ENCODE measurements at regions not wholly inside any gene's neighbourhood (a gene's known extent, or its start where the extent isn't known, plus 50 kb on each side); places are given as distances from the start of the nearest gene placed in this dataset.
A peak's percentile ranks its signal among the peaks of the same experiment; 100 is the strongest.

DNA sequence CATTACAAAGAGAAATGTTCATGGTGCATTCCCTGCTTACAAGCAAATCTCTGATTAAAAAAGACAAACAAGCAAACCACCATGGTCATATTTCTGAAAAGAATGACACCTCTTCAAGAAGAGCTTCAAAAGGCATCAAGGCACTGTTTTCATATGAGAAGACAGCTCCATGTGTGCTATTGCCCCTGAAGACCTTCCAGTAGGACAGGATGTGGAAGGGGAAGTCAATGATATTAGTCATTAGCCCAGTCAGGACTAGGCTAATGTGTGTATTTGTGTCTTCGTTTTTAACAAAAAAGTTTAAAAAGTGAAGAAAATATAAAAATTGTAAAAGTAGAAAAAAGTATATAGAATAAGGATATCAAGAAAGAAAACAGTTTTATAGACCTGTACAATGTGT is 534.7 kb upstream of the ARGLU1 start:
- DNase-seq (ENCODE audit: low read depth, low spot score) = no peak
- no peaks in the 10 kb centered on the region for H4K20me1 ChIP-seq (replicated peaks; ENCODE audit: control insufficient read depth, extremely low read depth, insufficient read depth, low read length)
- POLR2A ChIA-PET = no interaction called here
- BruUV-seq (replicated peaks) = no TSS peak
- TF ChIP-seq FOS (IDR thresholded peaks at IDR 0.05; ENCODE audit: borderline replicate concordance, insufficient read depth, low read length) (peak; percentile 28), GATA2 (IDR thresholded peaks at IDR 0.05; ENCODE audit: insufficient read depth, insufficient read length, low read depth, low read length) (no peak), POLR2A (IDR thresholded peaks at IDR 0.05; ENCODE audit: low read depth, low read length) (no peak), JUN (IDR thresholded peaks at IDR 0.05; ENCODE audit: borderline replicate concordance, insufficient read depth, insufficient read length, low read depth) (no peak), MYC (IDR thresholded peaks at IDR 0.05; ENCODE audit: low read depth, low read length) (no peak), POLR2AphosphoS5 (IDR thresholded peaks at IDR 0.05; ENCODE audit: insufficient read depth, low read depth, low read length) (no peak), MAX (IDR thresholded peaks at IDR 0.05; ENCODE audit: insufficient read depth, insufficient read length) (no peak)
- no peak overlapping the region for H2AFZ ChIP-seq (ENCODE audit: low read depth, low read length)
- FAIRE-seq = peak; percentile 81
- CTCF ChIA-PET = interaction anchor here (0.7 kb wide), 1 partner anchor 101 kb away, joined by 3 read pairs; no protein-coding TSS in a partner anchor
- dilution Hi-C loops (cut with MboI; ENCODE audit: extremely low pct_ligation_motif_present, low sequenced_read_pairs) (no loop called here), intact Hi-C loops (cut with micrococcal nuclease) (no loop called here)
- no peaks in the 10 kb centered on the region for H3K36me3 ChIP-seq (ENCODE audit: control insufficient read depth in 2 of 2, extremely low read depth in 1 of 2, insufficient read depth in 2 of 2, low read length in 2 of 2)
- H3K27ac ChIP-seq (ENCODE audit: insufficient read depth, low read depth, low read length) = no peak overlapping the region
- no peak overlapping the region for H3K4me3 ChIP-seq (replicated peaks in 1 of 3; ENCODE audit: insufficient read depth in 1 of 3, low read depth in 1 of 3, low read length in 3 of 3)
- H3K4me1 ChIP-seq (ENCODE audit: control insufficient read depth, extremely low read depth, insufficient read depth, low read length) = no peaks in the 10 kb centered on the region
- H3K9ac ChIP-seq (replicated peaks; ENCODE audit: extremely low read depth, insufficient read depth, low read length) = no peak overlapping the region
- H3K9me3 ChIP-seq (replicated peaks; ENCODE audit: control insufficient read depth, insufficient read depth, low read length) = no peaks in the 10 kb centered on the region
- H3K27me3 ChIP-seq (ENCODE audit: control insufficient read depth in 2 of 2, insufficient read depth in 2 of 2, low read length in 2 of 2) = no peaks in the 10 kb centered on the region
- H3K79me2 ChIP-seq (ENCODE audit: control insufficient read depth, insufficient read depth, low read length) = no peaks in the 10 kb centered on the region
- H3K9me1 ChIP-seq (replicated peaks; ENCODE audit: control insufficient read depth, extremely low read depth, insufficient read depth, low read length) = no peaks in the 10 kb centered on the region
- H3K4me2 ChIP-seq (ENCODE audit: insufficient read depth, low read length) = no peak overlapping the region

- dilution Hi-C loops (cut with MboI; ENCODE audit: extremely low pct_ligation_motif_present, low sequenced_read_pairs) = no loop called here
- POLR2A ChIA-PET = interaction anchor here (0.6 kb wide), 1 partner anchor 1045 kb away, joined by 6 read pairs; no protein-coding TSS in a partner anchor
- no peak overlapping the region for H3K9ac ChIP-seq (replicated peaks; ENCODE audit: extremely low read depth, insufficient read depth, low read length)
- H3K4me3 ChIP-seq (replicated peaks in 1 of 3; ENCODE audit: insufficient read depth in 1 of 3, low read depth in 1 of 3, low read length in 3 of 3) = no peak overlapping the region
- DNase-seq (ENCODE audit: low read depth, low spot score) = no peak
- no peaks in the 10 kb centered on the region for H3K4me1 ChIP-seq (ENCODE audit: control insufficient read depth, extremely low read depth, insufficient read depth, low read length)
- H3K4me2 ChIP-seq (ENCODE audit: insufficient read depth, low read length) = no peak overlapping the region
- no peaks in the 10 kb centered on the region for H3K79me2 ChIP-seq (ENCODE audit: control insufficient read depth, insufficient read depth, low read length)
- H3K9me3 ChIP-seq (replicated peaks; ENCODE audit: control insufficient read depth, insufficient read depth, low read length) = no peaks in the 10 kb centered on the region
- TF ChIP-seq EZH2 (IDR thresholded peaks at IDR 0.05; ENCODE audit: borderline replicate concordance, low read depth, low read length, severe bottlenecking) = no peak
- TF ChIP-seq, protein P1, sequence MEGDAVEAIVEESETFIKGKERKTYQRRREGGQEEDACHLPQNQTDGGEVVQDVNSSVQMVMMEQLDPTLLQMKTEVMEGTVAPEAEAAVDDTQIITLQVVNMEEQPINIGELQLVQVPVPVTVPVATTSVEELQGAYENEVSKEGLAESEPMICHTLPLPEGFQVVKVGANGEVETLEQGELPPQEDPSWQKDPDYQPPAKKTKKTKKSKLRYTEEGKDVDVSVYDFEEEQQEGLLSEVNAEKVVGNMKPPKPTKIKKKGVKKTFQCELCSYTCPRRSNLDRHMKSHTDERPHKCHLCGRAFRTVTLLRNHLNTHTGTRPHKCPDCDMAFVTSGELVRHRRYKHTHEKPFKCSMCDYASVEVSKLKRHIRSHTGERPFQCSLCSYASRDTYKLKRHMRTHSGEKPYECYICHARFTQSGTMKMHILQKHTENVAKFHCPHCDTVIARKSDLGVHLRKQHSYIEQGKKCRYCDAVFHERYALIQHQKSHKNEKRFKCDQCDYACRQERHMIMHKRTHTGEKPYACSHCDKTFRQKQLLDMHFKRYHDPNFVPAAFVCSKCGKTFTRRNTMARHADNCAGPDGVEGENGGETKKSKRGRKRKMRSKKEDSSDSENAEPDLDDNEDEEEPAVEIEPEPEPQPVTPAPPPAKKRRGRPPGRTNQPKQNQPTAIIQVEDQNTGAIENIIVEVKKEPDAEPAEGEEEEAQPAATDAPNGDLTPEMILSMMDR (IDR thresholded peaks at IDR 0.05; ENCODE audit: extremely low read depth in 1 of 2, insufficient read depth in 1 of 2, low read depth in 1 of 2, low read length in 2 of 2) = no peak
- no peak for TF ChIP-seq MYC (IDR thresholded peaks at IDR 0.05; ENCODE audit: low read depth, low read length)
- TF ChIP-seq JUN (IDR thresholded peaks at IDR 0.05; ENCODE audit: borderline replicate concordance, insufficient read depth, insufficient read length, low read depth) = no peak
- no peak overlapping the region for H2AFZ ChIP-seq (ENCODE audit: low read depth, low read length)
- CTCF ChIA-PET = no interaction called here
- BruUV-seq (replicated peaks) = no TSS peak
- no peaks in the 10 kb centered on the region for H3K27me3 ChIP-seq (ENCODE audit: control insufficient read depth in 2 of 2, insufficient read depth in 2 of 2, low read length in 2 of 2)
- no peaks in the 10 kb centered on the region for H3K36me3 ChIP-seq (ENCODE audit: control insufficient read depth in 2 of 2, extremely low read depth in 1 of 2, insufficient read depth in 2 of 2, low read length in 2 of 2)
- no peak overlapping the region for H3K27ac ChIP-seq (ENCODE audit: insufficient read depth, low read depth, low read length)
- no peak for FAIRE-seq
- no peaks in the 10 kb centered on the region for H3K9me1 ChIP-seq (replicated peaks; ENCODE audit: control insufficient read depth, extremely low read depth, insufficient read depth, low read length)
- intact Hi-C loops (cut with micrococcal nuclease) = no loop called here
- no peaks in the 10 kb centered on the region for H4K20me1 ChIP-seq (replicated peaks; ENCODE audit: control insufficient read depth, extremely low read depth, insufficient read depth, low read length)
These were observed 531.7 kb upstream of the ARGLU1 start for GRCh38 chr13:107099661-107100060.
